HCT116 (cell line): ENCODE measurements at regions not wholly inside any gene's neighbourhood (a gene's known extent, or its start where the extent isn't known, plus 50 kb on each side); places are given as distances from the start of the nearest gene placed in this dataset.

Experiments
- ATAC-seq: fragments of 200-7000 bp; cut with Tn5 transposase; 2 replicates; pipeline ENCODE4 v1.9.1; 2020; ENCODE audit warnings: mild to moderate bottlenecking, moderate library complexity
- BruUV-seq: library from RNA; stranded (reverse); fragments of 400-500 nt; replicated peaks from 2 replicates; lab custom pipeline; 2021; lab: Mats Ljungman, UMichigan
- CTCF ChIA-PET: fragments of 300-600 bp; sonication (Branson Sonifier 250); formaldehyde crosslinking; loops from one replicate; lab custom pipeline; 2021; ENCODE audit warnings: antibody characterized with exemption; lab: Charles Lee
- POLR2A ChIA-PET: fragments of 300-600, 350-600 bp; sonication (Branson Sonifier 250); formaldehyde crosslinking; loops from one replicate; lab custom pipeline; 2021; ENCODE audit warnings: antibody characterized with exemption; lab: Charles Lee
- RAD21 ChIA-PET, 2 experiments: fragments of 300-600 bp; sonication (Branson Sonifier 250); formaldehyde crosslinking; loops; one replicate each; lab custom pipeline; 2023; ENCODE audit warnings: low total read pairs in 2 of 2; ENCODE audit not compliant: uncharacterized antibody in 2 of 2, unreplicated experiment in 2 of 2, low non-redundant PET in 1 of 2; lab: Charles Lee
- DNase-seq: peaks from one replicate; pipeline ENCODE4 v3.0.0-alpha.2; 2010; ENCODE audit warnings: low read depth, low spot score
- H2AFZ ChIP-seq: fragments of 200-600 bp; shearing (Covaris generic), sonication (generic); 2 replicates; pipeline ENCODE4 v1.6.1; 2017; ENCODE audit warnings: low read depth, mixed run types, mixed read lengths, antibody characterized with exemption, low read length; ENCODE audit not compliant: poor library complexity, severe bottlenecking
- H3K27ac ChIP-seq: 2 replicates; pipeline ENCODE4 v1.5.1; 2012; ENCODE audit warnings: low read depth, low read length
- H3K27me3 ChIP-seq: fragments of 200-600 bp; sonication (generic); 2 replicates; pipeline ENCODE4 v1.6.1; 2016; ENCODE audit warnings: mixed run types, low read length, mixed read lengths; ENCODE audit not compliant: insufficient read depth
- H3K36me3 ChIP-seq, 2 experiments: fragments of 200-500 bp in 1 of 2; fragments of 200-600 bp in 1 of 2; sonication (Bioruptor generic) in 1 of 2; sonication (generic) in 1 of 2; 2 replicates each; pipeline versions ENCODE4 v1.5.1 to v1.6.1; 2014 to 2016; ENCODE audit warnings: low read length in 2 of 2, inconsistent platforms in 1 of 2, mixed read lengths in 1 of 2, mixed run types in 1 of 2; ENCODE audit not compliant: insufficient read depth in 2 of 2, control insufficient read depth in 1 of 2
- H3K4me1 ChIP-seq, 2 experiments: fragments of 200-600 bp in 1 of 2; sonication (generic) in 1 of 2; 2 replicates each; pipeline versions ENCODE4 v1.5.1 to v1.6.1; 2012 to 2017; ENCODE audit warnings: low read length in 2 of 2, inconsistent platforms in 1 of 2, mild to moderate bottlenecking in 1 of 2, mixed read lengths in 1 of 2, mixed run types in 1 of 2, moderate library complexity in 1 of 2; ENCODE audit not compliant: insufficient read depth in 2 of 2, control insufficient read depth in 1 of 2
- H3K4me2 ChIP-seq: fragments of 200-600 bp; sonication (generic); 2 replicates; pipeline ENCODE4 v1.6.1; 2017; ENCODE audit warnings: mixed run types, low read length, mixed read lengths
- H3K4me3 ChIP-seq, 2 experiments: fragments of 200-600 bp in 1 of 2; sonication (generic) in 1 of 2; replicated peaks in 1 of 2; 2 replicates each; pipeline ENCODE4 v1.5.1; 2011 to 2016; ENCODE audit warnings: low read length in 2 of 2, control low read depth in 1 of 2, low read depth in 1 of 2, mild to moderate bottlenecking in 1 of 2, mixed read lengths in 1 of 2, mixed run types in 1 of 2
- H3K79me2 ChIP-seq: fragments of 200-600 bp; sonication (generic); 2 replicates; pipeline ENCODE4 v1.6.1; 2017; ENCODE audit warnings: mild to moderate bottlenecking, mixed run types, low read length, moderate library complexity, mixed read lengths; ENCODE audit not compliant: insufficient read depth
- H3K9ac ChIP-seq: fragments of 200-600 bp; sonication (generic); 2 replicates; pipeline ENCODE4 v1.6.1; 2016; ENCODE audit warnings: low read length, mixed read lengths
- H3K9me2 ChIP-seq: fragments of 200-600 bp; sonication (generic), shearing (Covaris generic); 2 replicates; pipeline ENCODE4 v1.6.1; 2017; ENCODE audit warnings: mixed run types, mild to moderate bottlenecking, moderate library complexity; ENCODE audit not compliant: insufficient read depth
- H3K9me3 ChIP-seq, 2 experiments: fragments of 200-500 bp in 1 of 2; fragments of 200-600 bp in 1 of 2; sonication (Bioruptor generic) in 1 of 2; sonication (generic) in 1 of 2; 2 replicates each; pipeline ENCODE4 v1.6.1; 2014 to 2017; ENCODE audit warnings: low read length in 2 of 2, mixed read lengths in 2 of 2, inconsistent platforms in 1 of 2, low read depth in 1 of 2, mild to moderate bottlenecking in 1 of 2, mixed run types in 1 of 2, moderate library complexity in 1 of 2; ENCODE audit not compliant: control insufficient read depth in 1 of 2, insufficient read depth in 1 of 2
- H4K20me1 ChIP-seq: fragments of 200-600 bp; sonication (generic), shearing (Covaris generic); 2 replicates; pipeline ENCODE4 v1.6.1; 2017; ENCODE audit warnings: mixed run types, mild to moderate bottlenecking, moderate library complexity; ENCODE audit not compliant: insufficient read depth
- ATF3 ChIP-seq: IDR thresholded peaks from 2 replicates; pipeline ENCODE4 v1.6.1; 2012
- CBX3 ChIP-seq: IDR thresholded peaks from 2 replicates; pipeline ENCODE4 v1.6.1; 2012; ENCODE audit warnings: low read depth
- CEBPB ChIP-seq: IDR thresholded peaks from 2 replicates; pipeline ENCODE4 v1.6.1; 2012; ENCODE audit warnings: low read depth
- CTCF ChIP-seq, 3 experiments: fragments of 200-600 bp in 1 of 3; sonication (generic) in 1 of 3; IDR thresholded peaks in 2 of 3; conservative IDR thresholded peaks in 1 of 3; 2 replicates each; pipeline ENCODE4 v1.5.1; 2012 to 2017; ENCODE audit warnings: low read depth in 2 of 3, low read length in 2 of 3, antibody characterized with exemption in 1 of 3, borderline replicate concordance in 1 of 3, control low read depth in 1 of 3, mild to moderate bottlenecking in 1 of 3, mixed read lengths in 1 of 3, mixed run types in 1 of 3, moderate library complexity in 1 of 3; ENCODE audit not compliant: insufficient read depth in 1 of 3
- EGR1 ChIP-seq: IDR thresholded peaks from 2 replicates; pipeline ENCODE4 v1.6.1; 2012; ENCODE audit warnings: low read depth
- ELF1 ChIP-seq: IDR thresholded peaks from 2 replicates; pipeline ENCODE4 v1.6.1; 2012; ENCODE audit warnings: low read depth, borderline replicate concordance
- FOSL1 ChIP-seq: IDR thresholded peaks from 2 replicates; pipeline ENCODE4 v1.6.1; 2012; ENCODE audit warnings: low read depth
- POLR2AphosphoS5 ChIP-seq: IDR thresholded peaks from 2 replicates; pipeline ENCODE4 v1.6.1; 2011; ENCODE audit warnings: mild to moderate bottlenecking, low read depth, low read length, moderate library complexity
- RAD21 ChIP-seq: IDR thresholded peaks from 2 replicates; pipeline ENCODE4 v1.6.1; 2012; ENCODE audit warnings: low read depth, mild to moderate bottlenecking
- SIN3A ChIP-seq: IDR thresholded peaks from 2 replicates; pipeline ENCODE4 v1.6.1; 2012; ENCODE audit warnings: low read depth
- SP1 ChIP-seq: IDR thresholded peaks from 2 replicates; pipeline ENCODE4 v1.6.1; 2012; ENCODE audit warnings: low read depth
- SRF ChIP-seq: IDR thresholded peaks from 2 replicates; pipeline ENCODE4 v1.6.1; 2012; ENCODE audit warnings: low read depth
- YY1 ChIP-seq: IDR thresholded peaks from 2 replicates; pipeline ENCODE4 v1.6.1; 2011; ENCODE audit warnings: low read length, low read depth, moderate library complexity, mild to moderate bottlenecking; ENCODE audit not compliant: insufficient replicate concordance; ENCODE audit errors: extremely low read depth
- ZBTB33 ChIP-seq: IDR thresholded peaks from 2 replicates; pipeline ENCODE4 v1.6.1; 2011; ENCODE audit warnings: mild to moderate bottlenecking, low read length, moderate library complexity; ENCODE audit not compliant: insufficient replicate concordance; ENCODE audit errors: extremely low read depth
- intact Hi-C: fragments of 100-400 bp; cut with micrococcal nuclease; formaldehyde crosslinking; loops from 2 replicates; pipeline ENCODE4 v1.10.0; 2022

GRCh38 chr14:101657372-101657771, 96.1 kb downstream of the DIO3 start:
- POLR2A ChIA-PET, result no interaction called here
- no peak for TF ChIP-seq CEBPB
- no peak for TF ChIP-seq YY1
- no peak for TF ChIP-seq FOSL1

GRCh38 chr14:101665478-101666078, 95.9 kb upstream of the PPP2R5C start:
- POLR2A ChIA-PET, result no interaction called here
- RAD21 ChIA-PET, result interaction anchor here in 1 of 2 experiments (0.7 kb wide), 1 partner anchor 764 kb away, joined by 3 read pairs; no protein-coding TSS in a partner anchor

More at GRCh38 chr14:101657372-101657771, 96.1 kb downstream of the DIO3 start:
- H3K27me3 ChIP-seq, result peaks cover 46% of the 10 kb centered on the region
- H3K9me2 ChIP-seq, result no peaks in the 10 kb centered on the region
- H3K9me3 ChIP-seq, result no peaks in the 10 kb centered on the region
- BruUV-seq, result no TSS peak
- H3K27ac ChIP-seq, result no peak overlapping the region
- no peak overlapping the region for H3K4me2 ChIP-seq
- no peak overlapping the region for H2AFZ ChIP-seq
- no peaks in the 10 kb centered on the region for H3K36me3 ChIP-seq
- no peak overlapping the region for H3K9ac ChIP-seq
- H3K79me2 ChIP-seq, result no peaks in the 10 kb centered on the region
- DNase-seq (no peak), ATAC-seq (no peak)
- intact Hi-C loops, result no loop called here
- H3K4me1 ChIP-seq, result no peaks in the 10 kb centered on the region
- ChIA-PET CTCF (no interaction called here), RAD21 (no interaction called here)
- no peak overlapping the region for H3K4me3 ChIP-seq
- H4K20me1 ChIP-seq, result no peaks in the 10 kb centered on the region

More at GRCh38 chr14:101665478-101666078, 95.9 kb upstream of the PPP2R5C start:
- no peaks in the 10 kb centered on the region for H4K20me1 ChIP-seq
- no peaks in the 10 kb centered on the region for H3K9me2 ChIP-seq
- H3K79me2 ChIP-seq, result no peaks in the 10 kb centered on the region
- no peak overlapping the region for H2AFZ ChIP-seq
- no peak overlapping the region for H3K9ac ChIP-seq
- no peak overlapping the region for H3K27ac ChIP-seq
- no peaks in the 10 kb centered on the region for H3K4me1 ChIP-seq
- H3K27me3 ChIP-seq, result no peaks in the 10 kb centered on the region
- TF ChIP-seq RAD21 (peak; percentile 90), CBX3 (peak; percentile 31; the same call in 1 of the 2 replicates), EGR1 (no peak), ZBTB33 (no peak), ELF1 (no peak), CEBPB (no peak), POLR2AphosphoS5 (no peak), ATF3 (no peak), SP1 (no peak), SIN3A (no peak), SRF (no peak), CTCF (IDR thresholded peaks at IDR 0.05 in 2 of 3, conservative IDR thresholded peaks at IDR 0.05 in 1 of 3; ENCODE audit: borderline replicate concordance in 1 of 3, insufficient read depth in 1 of 3, low read depth in 2 of 3, low read length in 2 of 3) (peak; percentile 67 to 76 (median 69); a peak in 5 of 6 replicates)
- TF ChIP-seq, all 23 proteins: peak for 3
- H3K4me2 ChIP-seq, result no peak overlapping the region
- H3K9me3 ChIP-seq, result no peaks in the 10 kb centered on the region; a peak in 1 of 4 replicates
- intact Hi-C loops, result loop anchor here (1.0 to 10.0 kb wide), 5 partner anchors 37 to 1011 kb away; no protein-coding TSS in a partner anchor
- ATAC-seq (peak; percentile 98), DNase-seq (peak; percentile 57)
- BruUV-seq, result no TSS peak
- no peaks in the 10 kb centered on the region for H3K36me3 ChIP-seq
- CTCF ChIA-PET, result interaction anchor here (0.7 to 1.1 kb wide), 2 partner anchors 815 to 1280 kb away, joined by 3 read pairs; no protein-coding TSS in a partner anchor
- no peak overlapping the region for H3K4me3 ChIP-seq
